ENCODE measurements at regions not wholly inside any gene's neighbourhood (a gene's known extent, or its start where the extent isn't known, plus 50 kb on each side); places are given as distances from the start of the nearest gene placed in this dataset.

- no peak for TF ChIP-seq CHD4 (IDR thresholded peaks at IDR 0.05)
- no peak for TF ChIP-seq USF1 (IDR thresholded peaks at IDR 0.05; ENCODE audit: borderline replicate concordance, extremely low read length, insufficient read depth, low read depth, low read length)
- TF ChIP-seq TARDBP (IDR thresholded peaks at IDR 0.05; ENCODE audit: borderline replicate concordance): no peak
Observed at GRCh38 chr11:131111775-131112174, 195.5 kb upstream of the SNX19 start (continued).

DNA sequence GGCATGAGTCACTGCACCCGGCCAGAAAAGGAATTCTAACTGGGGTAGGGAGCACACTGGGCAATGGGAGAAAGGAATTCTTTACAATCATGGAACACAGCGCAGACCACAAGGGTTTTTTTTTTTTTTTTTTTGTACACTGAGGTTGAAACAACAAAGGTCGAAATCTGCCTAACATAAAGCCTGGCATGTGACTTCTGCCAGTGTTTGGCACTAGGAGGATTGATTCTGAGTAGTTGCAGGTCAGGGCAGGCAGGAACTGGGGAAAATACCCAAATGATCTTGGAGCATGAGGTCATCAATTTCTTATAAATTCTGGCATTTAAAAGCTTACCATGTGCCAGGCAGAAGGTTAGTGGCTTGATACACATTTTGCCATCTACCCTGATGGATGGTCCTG lies 202.0 kb upstream of the SNX19 start:
- Histone ChIP-seq H3K27ac (ENCODE audit: control insufficient read depth, insufficient read depth) (no peak overlapping the region), H3K9ac (ENCODE audit: control insufficient read depth, insufficient read depth, low read length) (no peak overlapping the region), H3K4me2 (ENCODE audit: control insufficient read depth, insufficient read depth) (no peak overlapping the region), H3K4me3 (no peak overlapping the region), H3K9me3 (replicated peaks; ENCODE audit: control insufficient read depth, insufficient read depth, low read length) (no peaks in the 10 kb centered on the region), H3K36me3 (ENCODE audit: control insufficient read depth in 2 of 2, insufficient read depth in 2 of 2, low read length in 1 of 2) (no peaks in the 10 kb centered on the region), H3K4me1 (ENCODE audit: control insufficient read depth, insufficient read depth, low read length) (no peaks in the 10 kb centered on the region), H4K20me1 (ENCODE audit: control insufficient read depth, insufficient read depth) (no peaks in the 10 kb centered on the region), H3K27me3 (replicated peaks in 1 of 2; ENCODE audit: control insufficient read depth in 2 of 2, insufficient read depth in 2 of 2, low read length in 1 of 2) (0 out of 4 replicates have a peak, but pooled peaks cover 0 to 3% of the 10 kb centered on the region in 2 experiments), H3K79me2 (ENCODE audit: control insufficient read depth, insufficient read depth, low read length) (no peaks in the 10 kb centered on the region), H2AFZ (ENCODE audit: control insufficient read depth, low read depth, low read length) (no peak overlapping the region)
- POLR2A ChIA-PET: no interaction called here
- in situ Hi-C loops (cut with MboI) (no loop called here), intact Hi-C loops (cut with micrococcal nuclease; ENCODE audit: unreplicated experiment) (no loop called here)
- RAD21 ChIA-PET (ENCODE audit: unreplicated experiment): no interaction called here
- 4% methylated on average over 3 of the region's 3 CpGs for WGBS (ENCODE audit: insufficient coverage, insufficient replicate concordance, low lambda C conversion rate, missing lambda C conversion rate)
- ATAC-seq (no peak), FAIRE-seq (no peak), DNase-seq (ENCODE audit: low read depth, low spot score) (no peak)
- CTCF ChIA-PET: no interaction called here
- TF ChIP-seq PML (IDR thresholded peaks at IDR 0.05; ENCODE audit: low read length): no peak
- TF ChIP-seq YBX1 (IDR thresholded peaks at IDR 0.05): no peak
- no peak for TF ChIP-seq CHD4 (IDR thresholded peaks at IDR 0.05)
- TF ChIP-seq, protein P1, sequence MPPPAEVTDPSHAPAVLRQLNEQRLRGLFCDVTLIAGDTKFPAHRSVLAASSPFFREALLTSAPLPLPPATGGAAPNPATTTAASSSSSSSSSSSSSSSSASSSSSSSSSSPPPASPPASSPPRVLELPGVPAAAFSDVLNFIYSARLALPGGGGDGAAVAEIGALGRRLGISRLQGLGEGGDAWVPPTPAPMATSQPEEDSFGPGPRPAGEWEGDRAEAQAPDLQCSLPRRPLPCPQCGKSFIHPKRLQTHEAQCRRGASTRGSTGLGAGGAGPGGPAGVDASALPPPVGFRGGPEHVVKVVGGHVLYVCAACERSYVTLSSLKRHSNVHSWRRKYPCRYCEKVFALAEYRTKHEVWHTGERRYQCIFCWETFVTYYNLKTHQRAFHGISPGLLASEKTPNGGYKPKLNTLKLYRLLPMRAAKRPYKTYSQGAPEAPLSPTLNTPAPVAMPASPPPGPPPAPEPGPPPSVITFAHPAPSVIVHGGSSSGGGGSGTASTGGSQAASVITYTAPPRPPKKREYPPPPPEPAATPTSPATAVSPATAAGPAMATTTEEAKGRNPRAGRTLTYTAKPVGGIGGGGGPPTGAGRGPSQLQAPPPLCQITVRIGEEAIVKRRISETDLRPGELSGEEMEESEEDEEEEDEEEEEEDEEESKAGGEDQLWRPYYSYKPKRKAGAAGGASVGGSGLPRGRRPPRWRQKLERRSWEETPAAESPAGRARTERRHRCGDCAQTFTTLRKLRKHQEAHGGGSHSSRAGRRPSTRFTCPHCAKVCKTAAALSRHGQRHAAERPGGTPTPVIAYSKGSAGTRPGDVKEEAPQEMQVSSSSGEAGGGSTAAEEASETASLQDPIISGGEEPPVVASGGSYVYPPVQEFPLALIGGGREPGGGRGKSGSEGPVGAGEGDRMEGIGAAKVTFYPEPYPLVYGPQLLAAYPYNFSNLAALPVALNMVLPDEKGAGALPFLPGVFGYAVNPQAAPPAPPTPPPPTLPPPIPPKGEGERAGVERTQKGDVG (CRISPR knock-in tag; IDR thresholded peaks at IDR 0.05): no peak
- no peak for TF ChIP-seq RB1 (IDR thresholded peaks at IDR 0.05; ENCODE audit: borderline replicate concordance)
- TF ChIP-seq MLLT1 (IDR thresholded peaks at IDR 0.05): no peak
- no peak for TF ChIP-seq BACH1 (IDR thresholded peaks at IDR 0.05; ENCODE audit: borderline replicate concordance)
- SMC1A ChIA-PET (ENCODE audit: uncharacterized antibody, unreplicated experiment): no interaction called here
- BruUV-seq (replicated peaks): no TSS peak

Measured in GM12878 (cell line).